ENCODE measurements at regions not wholly inside any gene's neighbourhood (a gene's known extent, or its start where the extent isn't known, plus 50 kb on each side); places are given as distances from the start of the nearest gene placed in this dataset.

DNA sequence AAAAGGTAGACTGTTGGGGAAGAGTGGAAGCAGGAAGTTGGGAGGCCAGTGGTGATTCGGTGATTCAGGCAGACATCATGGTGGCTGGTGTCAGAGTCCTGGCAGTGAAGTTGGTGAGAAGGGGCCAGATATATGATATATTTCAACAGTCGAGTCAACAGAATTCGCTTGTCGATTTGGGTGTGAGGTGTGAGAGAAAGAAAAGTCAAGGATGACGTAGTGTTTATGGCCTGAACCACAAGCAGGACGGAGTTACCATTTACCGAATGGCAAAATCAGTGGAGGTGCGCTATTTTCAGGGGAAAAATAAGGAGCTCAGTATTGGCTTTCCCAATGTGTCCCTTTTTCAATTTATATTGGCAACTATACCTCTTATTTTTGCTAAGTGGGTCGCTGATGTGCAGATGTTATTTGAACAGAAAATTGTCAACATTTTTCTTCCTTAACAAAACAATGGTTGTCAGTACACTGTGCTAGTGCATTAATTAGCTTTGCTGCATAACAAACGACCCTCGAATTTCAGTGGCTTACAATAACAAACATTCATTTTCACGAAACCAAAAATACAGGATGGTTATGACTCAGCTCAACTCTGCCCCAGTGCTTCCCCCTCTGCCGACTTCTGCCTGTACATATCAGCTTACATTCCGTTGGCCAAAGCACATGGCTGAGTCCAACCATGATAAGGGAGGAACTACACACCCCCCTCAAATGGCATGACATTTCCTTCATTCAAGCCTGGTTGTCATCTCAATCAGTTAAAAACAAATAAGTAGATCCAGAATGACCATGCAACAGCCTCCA lies 255.0 kb upstream of the ZFP64 start:
- TF ChIP-seq TAF1 (IDR thresholded peaks at IDR 0.05; ENCODE audit: borderline replicate concordance, low read depth, low read length) = no peak
- no peak for TF ChIP-seq POLR2AphosphoS5 (IDR thresholded peaks at IDR 0.05; ENCODE audit: low read depth, low read length)

Data from GM12892 (cell line).